Activated CD4-positive, alpha-beta T cell treated with anti-CD3 and anti-CD28 coated beads for 48 hours (primary cell): ENCODE measurements at regions not wholly inside any gene's neighbourhood (a gene's known extent, or its start where the extent isn't known, plus 50 kb on each side); places are given as distances from the start of the nearest gene placed in this dataset.
"Not testable (repeated sequence)": the region's sequence is repeated elsewhere in the genome, so short reads cannot be mapped to it uniquely, and the experiment has no call there.

Experiments used
- DNase-seq: peaks from one replicate; pipeline ENCODE4 v3.0.0-alpha.2; 2020

DNA sequence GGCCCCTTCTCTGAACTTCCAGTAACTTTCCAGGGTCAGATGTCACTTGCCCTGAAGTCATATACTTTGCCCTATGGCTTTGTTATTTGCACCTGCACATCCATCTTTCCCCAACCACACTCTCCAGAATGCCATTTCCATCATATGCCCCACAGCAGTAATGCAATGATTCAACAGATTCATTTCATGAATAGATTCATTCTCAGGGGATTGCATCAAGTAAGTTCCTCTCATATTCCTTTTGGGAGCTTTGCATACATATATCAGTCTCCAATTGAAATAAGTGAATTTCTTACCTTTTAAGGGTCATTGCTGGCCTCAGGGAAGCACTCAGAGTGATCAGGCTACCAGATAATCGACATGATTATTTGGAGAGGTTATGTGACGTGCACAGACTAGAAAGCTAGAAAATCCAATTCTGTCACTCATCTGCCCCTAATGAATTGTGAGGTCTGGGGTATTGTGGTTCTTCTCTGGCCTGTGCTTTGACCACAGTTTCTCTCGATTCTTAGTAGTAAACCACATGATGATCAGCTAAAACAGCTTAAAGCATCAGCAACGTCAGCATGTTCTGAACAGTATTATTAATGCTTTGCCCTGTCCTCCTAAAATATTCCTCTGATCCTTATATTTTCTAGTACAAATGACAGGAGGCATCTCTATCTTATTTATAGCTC, 179.9 kb downstream of the ATPSCKMT start:
- DNase-seq, result no peak

DNA sequence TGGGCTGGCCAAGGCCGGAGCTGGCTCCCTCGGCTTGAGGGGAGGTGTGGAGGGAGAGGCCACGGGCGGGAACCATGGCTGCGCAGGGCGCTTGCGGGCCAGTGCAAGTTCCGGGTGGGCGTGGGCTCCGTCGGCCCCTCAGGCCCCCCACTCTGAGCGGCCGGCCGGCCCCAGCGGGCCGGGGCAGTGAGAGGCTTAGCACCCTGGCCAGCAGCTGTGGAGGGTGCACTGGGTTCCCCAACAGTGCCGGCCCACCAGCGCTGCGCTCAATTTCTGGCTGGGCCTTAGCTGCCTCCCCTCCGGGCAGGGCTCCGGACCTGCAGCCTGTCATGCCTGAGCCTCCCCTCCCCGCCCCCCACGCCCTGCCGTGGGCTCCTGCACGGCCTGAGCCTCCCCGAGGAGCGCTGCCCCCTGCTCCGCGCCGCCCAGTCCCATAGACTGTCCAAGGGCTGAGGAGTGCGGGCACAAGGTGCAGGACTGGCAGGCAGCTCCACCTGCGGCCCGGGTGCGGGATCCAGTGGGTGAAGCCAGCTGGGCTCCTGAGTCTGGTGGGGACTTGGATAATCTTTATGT, 184.2 kb downstream of the ATPSCKMT start:
- no peak for DNase-seq

DNA sequence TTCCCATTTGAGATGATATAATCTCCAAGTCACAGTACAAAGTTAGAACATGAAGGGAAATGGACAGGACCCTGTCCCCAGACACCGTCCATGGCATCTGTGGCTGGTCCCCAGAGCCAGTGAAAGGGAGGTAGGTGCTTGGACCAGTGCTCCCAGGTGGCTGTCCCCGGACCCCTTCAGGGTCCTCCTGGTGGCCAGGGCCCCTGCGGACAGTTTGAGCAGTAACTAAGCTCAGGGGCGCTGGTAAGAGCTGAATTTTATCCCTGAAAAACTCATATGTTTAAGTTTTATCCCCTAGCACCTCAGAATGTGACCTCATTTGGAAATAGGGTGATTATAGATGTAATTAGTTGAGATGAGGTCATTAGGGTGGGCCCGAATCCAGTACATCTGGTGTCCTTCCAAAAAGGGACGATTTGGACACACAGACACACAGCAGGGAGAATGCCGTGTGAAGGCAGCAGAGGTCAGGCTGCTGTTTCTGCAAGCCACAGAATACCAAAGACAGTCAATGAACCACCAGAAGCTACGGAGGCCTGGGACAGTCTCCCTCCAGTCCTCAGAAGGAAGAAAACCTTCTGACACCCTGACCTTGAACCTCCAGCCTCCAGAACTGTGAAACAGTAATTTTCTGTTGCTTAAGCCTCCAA, 185.0 kb downstream of the ATPSCKMT start:
- no peak for DNase-seq

DNA sequence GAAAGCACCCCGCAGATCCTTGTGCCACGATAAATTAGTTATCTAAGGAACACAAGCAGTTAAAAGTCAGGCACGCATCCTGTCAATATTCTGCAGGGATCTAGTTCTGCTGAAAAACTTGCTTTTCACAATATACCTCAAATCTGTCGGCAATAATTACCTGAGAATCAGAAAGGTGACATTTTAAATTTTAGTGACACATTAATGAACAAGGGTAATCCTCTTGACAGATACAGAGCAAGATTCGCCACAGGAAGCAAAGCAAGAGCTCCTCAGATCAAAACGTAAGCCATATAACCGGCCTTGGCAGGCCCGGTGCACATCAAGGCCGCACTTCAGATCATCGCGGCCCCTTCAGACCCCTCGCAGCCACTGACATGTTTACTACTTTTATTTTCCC, 185.7 kb downstream of the ATPSCKMT start:
- no peak for DNase-seq

DNA sequence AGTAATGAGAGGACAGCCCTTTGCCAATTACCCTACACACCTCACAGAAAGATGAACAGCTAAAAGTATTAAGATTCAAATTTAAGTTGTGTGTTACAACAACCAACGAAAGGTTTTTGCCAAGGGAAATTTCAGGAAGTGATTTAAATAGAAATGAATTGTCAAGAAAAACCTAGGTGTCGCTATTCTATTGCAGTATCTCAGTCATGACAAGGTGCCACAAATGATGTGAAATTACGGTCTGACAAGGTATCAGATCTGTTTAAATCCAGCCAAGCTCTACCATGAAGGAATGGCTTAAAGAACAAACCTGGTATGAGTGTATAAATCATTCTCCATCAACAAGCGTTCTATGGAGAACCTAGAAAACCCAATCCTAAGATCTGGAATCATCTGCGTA, 189.7 kb downstream of the ATPSCKMT start:
- no peak for DNase-seq

DNA sequence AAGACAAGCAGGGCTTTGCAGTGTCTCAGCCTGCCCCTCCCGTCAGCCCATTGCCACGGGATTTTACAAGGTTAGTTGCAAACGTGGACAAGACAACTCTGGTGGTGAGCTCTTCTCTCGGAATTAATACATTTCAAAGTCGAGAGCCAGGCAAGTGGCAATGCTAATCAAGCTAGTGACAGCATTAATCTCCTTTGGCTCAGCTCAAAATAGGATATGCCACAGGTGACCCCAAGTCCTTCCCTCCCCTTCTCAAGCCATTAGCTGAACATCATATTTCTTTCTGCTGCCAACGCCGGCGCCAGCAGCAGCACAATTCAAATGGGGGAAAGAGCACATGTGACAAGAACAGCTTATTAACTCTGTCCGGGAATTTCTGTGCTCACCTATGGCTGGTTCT, 190.1 kb downstream of the ATPSCKMT start:
- no peak for DNase-seq

DNA sequence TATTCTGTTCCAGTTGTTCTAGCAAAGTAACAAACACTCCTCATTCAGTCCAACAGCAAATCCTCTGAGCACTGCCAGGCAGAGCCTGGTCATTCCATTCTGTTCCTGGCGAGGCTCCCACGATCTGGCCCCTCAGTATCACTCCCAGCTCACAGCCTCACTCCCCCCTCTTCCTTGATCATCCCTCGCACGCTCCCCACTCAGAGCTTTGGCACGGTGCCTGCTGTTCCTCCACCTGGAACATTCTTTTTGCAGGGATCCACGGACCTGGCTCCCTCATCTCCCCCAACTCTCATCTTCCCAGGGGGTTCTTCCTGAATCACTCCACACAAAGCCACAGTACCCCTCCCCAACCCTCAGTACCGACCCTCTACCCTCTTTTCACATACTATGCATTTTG, 192.3 kb downstream of the ATPSCKMT start:
- DNase-seq, result no peak

DNA sequence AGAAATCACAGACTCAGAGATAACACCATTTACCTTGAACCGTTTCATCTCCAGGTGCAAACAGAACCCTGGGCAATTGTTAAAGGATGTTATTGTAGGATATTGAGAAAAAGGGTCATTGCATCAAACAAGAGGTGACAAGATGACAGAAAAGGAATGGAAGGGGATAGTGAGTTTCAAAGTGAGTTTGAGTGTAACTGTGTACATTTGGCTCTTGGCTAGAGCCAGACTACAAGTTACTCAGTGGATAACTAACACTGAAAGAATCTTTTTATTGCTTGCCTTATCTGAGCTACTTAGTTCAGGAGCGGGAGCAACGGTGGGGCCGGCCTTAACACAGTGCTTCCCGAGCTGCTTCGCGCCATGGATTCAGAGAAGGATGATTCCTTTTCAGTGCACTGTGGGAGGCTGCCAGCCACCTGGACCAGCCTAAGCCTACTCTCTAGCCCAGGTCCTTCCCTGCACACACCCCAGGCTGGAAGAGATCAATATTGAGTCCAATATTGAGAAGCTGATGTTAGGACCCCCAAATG, 193.4 kb downstream of the ATPSCKMT start:
- DNase-seq, result no peak

DNA sequence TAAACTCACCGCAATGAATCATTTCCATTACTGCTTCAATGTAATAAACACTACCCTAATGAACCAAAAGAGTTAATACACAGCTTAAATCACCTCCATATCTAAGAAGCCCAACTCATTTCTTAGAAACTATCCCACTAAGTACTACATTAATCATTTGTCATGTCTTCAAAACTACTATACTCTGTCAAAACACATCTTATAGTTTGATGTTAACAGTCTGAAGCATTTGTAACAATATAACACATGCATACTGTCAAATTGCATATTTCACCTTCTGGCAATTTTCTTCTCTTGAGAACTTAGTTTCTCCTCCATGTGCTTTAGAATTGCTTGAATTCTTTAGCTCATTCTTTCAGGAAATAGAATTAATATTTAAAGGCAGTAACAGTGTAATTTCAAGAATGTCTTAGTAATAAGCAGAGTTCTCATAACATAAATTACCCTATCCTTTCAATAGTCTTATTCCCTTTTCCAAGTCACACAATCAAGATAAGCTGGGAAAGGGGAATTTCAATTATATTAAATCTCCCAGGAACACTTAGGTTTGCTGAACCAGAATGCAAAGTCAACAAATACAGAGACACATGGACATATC, 199.7 kb downstream of the ATPSCKMT start:
- DNase-seq, result no peak

DNA sequence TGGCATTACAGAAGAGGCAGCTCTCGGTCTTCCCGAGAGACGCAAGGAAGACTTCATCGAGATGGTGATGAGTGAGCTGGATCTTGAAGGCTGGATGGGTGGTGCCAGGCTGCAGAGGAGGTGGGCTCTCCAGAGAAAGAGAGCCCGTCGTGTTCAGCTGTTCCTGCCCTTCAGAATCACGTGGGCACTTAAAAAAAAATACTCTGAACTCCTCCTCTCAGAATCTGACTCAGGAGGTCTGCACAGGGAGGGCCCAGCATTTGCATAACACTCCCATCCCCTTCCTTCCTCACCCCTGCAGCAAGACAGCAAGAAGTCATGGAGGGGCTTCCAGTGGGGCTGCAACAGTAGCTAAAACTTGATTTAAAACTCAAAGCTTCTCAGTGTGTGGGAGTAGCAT, 203.0 kb downstream of the ATPSCKMT start:
- no peak for DNase-seq

DNA sequence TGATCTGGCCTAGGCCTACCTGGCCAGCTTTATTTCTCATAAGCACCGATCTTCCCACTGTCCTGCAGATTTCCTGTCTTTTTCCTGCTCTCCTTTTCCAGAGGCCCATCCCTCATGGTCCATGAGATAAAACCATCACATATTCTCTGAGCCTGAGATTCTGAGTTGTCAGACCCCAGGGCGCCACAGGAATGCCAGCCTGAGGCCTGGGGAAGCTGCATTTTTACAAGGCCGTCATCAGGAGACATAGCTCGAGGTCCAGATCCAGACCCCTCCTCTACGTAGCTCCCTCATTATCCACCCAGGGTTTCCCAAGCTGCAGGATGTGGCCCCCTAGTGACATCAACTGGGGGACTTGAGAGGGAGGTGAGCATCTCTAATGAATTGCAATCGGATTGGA, 204.3 kb downstream of the ATPSCKMT start:
- no peak for DNase-seq

DNA sequence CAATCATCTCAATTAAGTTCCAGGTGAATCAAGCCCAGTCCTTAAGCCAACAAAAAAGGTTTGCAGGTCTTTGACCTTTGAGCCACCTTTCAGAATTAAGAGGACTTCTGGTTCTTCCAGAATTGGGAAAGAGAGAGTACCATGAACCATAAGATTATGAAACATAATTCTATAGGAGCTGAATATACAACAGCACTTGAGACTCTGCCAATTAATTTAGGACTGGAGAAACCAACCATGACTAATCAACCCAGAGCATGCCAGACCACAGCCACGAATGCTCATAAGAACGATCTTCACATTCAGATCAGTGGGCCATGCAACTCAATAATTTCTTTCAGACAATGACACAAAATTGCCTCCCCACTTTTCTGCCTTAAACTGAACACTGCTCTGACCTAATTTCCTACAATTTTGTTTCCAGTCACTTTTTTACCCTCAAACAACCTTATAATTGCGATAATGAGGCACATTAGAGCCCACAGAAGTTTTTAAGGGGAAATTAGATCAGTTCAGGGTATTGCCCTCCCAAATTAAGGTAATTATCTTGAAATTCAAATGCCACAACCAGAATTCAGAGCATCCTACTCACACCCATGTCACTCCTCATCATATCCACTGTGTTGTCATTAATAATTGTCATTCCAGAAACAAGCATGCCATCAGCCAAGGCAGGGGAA, 213.4 kb downstream of the ATPSCKMT start:
- DNase-seq, result no peak

DNA sequence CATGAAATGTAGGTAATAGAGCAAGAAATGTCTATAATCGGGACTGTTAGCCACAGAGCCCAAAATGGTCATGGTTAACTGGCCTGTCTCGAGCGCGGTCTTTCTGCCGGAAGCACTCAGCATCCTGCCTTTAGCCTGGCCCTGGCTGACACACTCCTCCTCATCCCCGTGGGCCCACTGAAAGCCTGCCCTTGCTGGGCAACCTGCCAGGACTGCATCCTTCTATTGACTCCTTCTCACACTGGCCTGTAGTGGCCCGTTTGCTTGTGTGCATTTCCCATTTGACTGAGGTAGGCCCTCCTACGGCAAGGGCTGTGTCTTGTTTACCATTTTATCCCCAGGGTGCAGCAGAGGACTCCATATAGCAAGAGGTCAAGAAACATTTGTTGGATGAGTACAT, 215.7 kb downstream of the ATPSCKMT start:
- DNase-seq, result no peak

DNA sequence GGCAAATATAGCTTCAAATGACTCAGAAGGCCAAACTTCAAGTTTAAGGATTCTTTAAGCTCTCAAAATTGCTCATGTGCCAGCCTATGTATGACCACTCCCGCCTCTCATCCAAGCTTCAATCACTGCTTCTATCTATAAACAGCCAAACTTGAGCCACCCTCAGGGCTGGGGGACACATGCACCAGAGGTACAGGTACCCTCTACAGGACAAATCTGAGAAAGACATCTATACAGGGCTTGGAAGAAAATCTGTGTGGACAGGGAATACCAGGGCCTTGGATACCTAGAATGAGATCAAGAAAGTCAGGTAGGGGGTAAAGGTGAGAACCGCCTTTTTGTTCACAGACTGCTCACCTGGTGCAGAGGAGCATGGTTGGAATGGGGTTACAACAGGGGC, 217.9 kb downstream of the ATPSCKMT start:
- DNase-seq, result no peak

DNA sequence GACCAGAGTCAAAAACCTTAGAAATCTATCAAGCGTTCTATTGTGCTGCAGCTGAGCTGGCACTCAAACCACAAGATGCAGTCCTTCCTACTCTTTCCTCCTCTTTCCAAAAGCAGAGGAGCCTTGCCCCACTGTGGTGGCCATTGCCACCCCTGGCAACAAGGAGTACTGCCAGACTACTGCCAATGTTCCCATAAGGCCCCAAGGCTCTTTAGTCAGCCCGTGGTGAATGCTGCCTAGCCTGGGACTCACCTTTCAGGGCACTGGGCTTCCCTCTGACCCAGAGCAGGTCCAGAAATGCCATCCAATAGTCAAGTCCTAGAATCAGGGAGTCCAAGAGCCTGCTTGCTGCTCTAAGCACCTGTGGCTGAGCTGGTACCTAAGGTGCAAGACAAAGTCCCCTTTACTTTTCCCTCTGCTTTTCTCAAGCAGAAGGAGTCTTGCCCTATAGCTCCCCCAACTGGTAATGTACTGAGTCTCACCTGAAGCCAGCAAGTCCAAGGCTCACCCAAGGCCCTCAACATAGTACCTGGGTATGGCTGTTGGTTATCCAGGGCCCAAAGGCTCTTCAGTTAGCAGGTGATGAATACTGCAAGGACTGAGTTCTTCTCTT, 219.4 kb downstream of the ATPSCKMT start:
- no peak for DNase-seq

DNA sequence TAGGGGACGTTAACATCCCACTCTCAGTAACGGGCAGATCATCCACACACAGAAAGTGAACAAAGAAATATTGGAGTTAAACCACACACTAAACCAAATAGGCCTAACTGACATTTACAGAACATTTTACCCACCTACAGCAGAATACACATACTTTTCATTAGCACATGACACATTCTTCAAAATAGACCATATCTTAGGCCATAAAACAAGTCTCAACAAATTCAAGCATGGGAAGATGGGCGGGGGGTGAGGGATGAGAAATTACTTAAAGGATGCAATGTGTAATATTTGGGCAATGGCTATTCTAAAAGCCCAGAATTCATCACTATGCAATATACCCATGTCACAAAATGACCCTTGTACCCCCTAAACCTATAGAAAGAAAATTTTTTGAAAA, 226.2 kb downstream of the ATPSCKMT start:
- DNase-seq, result no peak

DNA sequence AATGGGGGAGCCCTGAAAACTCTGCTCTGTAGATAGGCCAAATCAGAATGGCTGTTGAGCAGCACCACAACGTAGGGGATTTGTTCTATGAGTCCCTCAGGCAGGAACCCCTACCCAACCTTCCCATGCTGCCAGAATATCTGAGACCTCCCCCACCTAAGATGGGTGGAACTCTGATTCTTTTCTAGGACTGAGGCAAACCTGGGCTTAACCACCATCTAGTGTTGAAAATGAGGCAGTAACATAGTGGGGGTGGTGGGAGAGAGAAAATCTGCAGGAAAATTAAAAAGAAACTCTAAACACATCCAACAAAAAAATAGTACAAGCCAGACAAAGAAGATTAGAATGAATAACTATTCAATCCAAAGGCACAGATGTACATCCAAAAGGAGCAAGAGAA, 228.4 kb downstream of the ATPSCKMT start:
- no peak for DNase-seq

DNA sequence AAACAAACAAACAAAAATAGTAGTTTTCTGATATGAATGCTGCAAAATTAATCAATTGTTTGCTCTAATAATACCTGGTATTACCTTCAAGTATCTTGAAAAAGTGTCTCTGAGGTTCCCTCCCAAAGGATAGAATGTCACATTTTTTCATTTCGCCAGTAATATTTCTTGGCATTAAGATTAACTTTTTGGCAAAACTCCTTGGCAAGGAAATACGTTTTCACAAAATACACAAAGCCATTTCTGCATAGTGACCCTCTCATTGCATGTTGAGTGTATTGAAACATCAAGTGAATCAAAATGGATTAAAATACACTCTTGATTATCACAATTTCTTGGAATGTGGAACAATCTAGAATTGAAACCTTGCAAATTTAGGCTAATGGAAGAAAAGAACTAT, 230.5 kb downstream of the ATPSCKMT start:
- DNase-seq, result no peak

DNA sequence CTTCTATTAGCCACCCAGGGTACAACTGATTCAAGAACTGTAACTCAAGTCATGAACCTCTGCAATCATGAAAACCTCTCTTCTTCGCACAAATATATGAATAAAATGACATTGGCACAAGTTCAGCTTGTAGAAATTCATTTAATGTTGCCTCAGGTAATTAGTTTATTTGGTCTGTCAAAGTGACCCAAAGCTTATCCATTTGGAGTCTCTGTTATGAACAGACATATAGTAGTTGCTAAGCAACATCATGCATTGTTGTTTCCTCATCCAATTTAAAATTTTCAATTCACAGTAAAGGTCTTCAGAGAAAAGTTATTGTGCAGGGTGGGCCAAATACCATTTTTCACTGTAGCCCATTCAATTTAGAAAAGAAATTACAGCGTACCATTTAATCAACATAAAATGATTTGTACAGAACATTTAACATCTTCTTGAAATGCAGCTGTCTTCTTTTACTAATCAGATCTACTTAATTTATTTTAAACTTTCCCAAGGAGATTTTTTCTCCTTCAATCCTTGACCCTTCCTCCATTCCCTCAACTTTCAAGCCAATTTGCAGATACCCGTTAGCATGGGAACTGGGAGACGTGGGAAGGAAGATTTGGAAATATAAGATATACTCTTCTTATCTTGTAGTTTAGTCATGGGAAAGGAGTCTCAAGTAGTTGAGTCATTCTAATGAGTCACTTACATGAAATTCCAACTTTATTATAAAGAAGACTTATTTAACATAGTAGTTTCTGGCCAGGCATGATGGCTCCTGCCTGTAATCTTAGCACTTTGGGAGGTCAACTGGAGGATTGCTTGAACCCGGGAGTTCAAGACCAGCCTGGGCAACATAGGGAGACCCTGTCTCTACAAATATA, 231.3 kb downstream of the ATPSCKMT start:
- no peak for DNase-seq

DNA sequence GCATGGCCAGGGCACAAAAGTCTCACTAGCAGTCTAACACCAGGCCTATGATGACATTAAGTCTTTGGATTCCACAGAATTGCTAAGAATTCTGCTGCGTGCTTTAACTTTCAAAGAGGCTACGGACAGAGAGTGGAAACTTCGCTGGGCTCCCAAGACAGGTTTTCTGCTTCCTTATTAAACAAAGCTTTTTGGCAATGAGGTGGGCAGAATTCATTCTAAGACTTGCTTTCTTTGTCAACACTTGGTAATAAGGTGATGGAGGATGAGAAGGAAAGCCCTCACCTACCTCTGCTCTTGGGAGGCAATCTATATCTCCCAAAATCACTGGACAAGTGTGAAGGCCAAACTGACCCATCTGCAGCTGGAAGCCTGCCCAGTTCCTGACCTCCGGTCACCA, 231.9 kb downstream of the ATPSCKMT start:
- no peak for DNase-seq

DNA sequence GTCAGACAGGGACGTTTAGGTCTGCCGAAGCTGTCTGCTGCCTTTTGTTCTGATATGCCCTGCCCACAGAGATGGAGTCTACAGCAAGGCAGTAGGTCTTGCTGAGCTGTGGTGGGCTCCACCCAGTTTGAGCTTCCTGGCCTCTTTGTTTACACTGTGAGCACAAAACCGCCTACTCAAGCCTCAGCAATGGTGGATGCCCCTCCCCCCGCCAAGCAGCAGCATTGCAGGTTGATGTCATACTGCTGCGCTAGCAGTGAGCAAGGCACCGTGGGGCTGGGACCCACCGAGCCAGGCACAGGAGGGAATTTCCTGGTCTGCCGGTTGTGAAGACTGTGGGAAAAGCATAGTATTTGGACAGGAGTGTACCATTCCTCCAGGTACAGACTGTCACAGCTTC, 233.1 kb downstream of the ATPSCKMT start:
- DNase-seq, result not testable (repeated sequence)

DNA sequence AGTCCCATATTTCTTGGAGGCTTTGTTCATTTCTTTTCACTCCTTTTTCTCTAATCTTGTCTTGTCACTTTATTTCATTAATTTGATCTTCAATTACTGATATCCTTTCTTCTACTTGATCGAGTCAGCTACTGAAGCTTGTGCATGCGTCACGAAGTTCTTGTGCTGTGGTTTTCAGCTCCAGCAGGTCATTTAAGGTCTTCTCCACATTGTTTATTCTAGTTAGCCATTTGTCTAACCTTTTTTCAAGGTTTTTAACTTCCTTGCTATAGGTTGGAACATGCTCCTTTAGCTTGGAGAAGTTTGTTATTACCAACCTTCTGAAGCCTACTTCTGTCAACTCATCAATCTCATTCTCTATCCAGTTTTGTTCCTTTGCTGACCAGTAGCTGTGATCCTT, 234.0 kb downstream of the ATPSCKMT start:
- not testable (repeated sequence) for DNase-seq
